Thyroid gland (tissue), 4 donors: ENCODE measurements at regions not wholly inside any gene's neighbourhood (a gene's known extent, or its start where the extent isn't known, plus 50 kb on each side); places are given as distances from the start of the nearest gene placed in this dataset.
"Not testable (repeated sequence)": the region's sequence is repeated elsewhere in the genome, so short reads cannot be mapped to it uniquely, and the experiment has no call there.

Experiments used
- DNase-seq, 2 donors: peaks; one replicate each; pipeline ENCODE4 v3.0.0-alpha.2; 2019
- H3K27ac ChIP-seq, 3 donors: fragments of 200-600 bp; sonication (generic); 1 replicate in 2 of 3; 2 replicates in 1 of 3; pipeline ENCODE4 v1.5.1; 2016 to 2019; ENCODE audit warnings: mild to moderate bottlenecking in 1 of 3, moderate library complexity in 1 of 3
- H3K27me3 ChIP-seq: fragments of 200-600 bp; sonication (generic); one replicate; pipeline ENCODE4 v1.5.1; 2019
- H3K36me3 ChIP-seq, 2 donors: fragments of 200-600 bp; sonication (generic); one replicate each; pipeline ENCODE4 v1.5.1; 2016 to 2019
- H3K4me1 ChIP-seq, 2 donors: fragments of 200-600 bp; sonication (generic); one replicate each; pipeline ENCODE4 v1.5.1; 2017 to 2019
- H3K4me3 ChIP-seq, 3 donors: fragments of 200-600 bp; sonication (generic); replicated peaks in 1 of 3; 1 replicate in 2 of 3; 2 replicates in 1 of 3; pipeline ENCODE4 v1.5.1; 2016; ENCODE audit warnings: mild to moderate bottlenecking in 1 of 3
- H3K9me3 ChIP-seq: fragments of 200-600 bp; sonication (generic); one replicate; pipeline ENCODE4 v1.5.1; 2017
- POLR2A ChIP-seq, 2 donors: fragments of 450-650 bp; IDR thresholded peaks; one replicate each; pipeline ENCODE4 v1.6.1; 2017; ENCODE audit warnings: antibody characterized with exemption in 2 of 2, mild to moderate bottlenecking in 2 of 2, moderate library complexity in 1 of 2
- WGBS, 2 donors: methylation state at CpG; one replicate each; pipeline ENCODE4 v1.1.5; 2017; 5-methylcytosine and 5-hydroxymethylcytosine counted together
- intact Hi-C: fragments of 100-400 bp; cut with DNase I; formaldehyde crosslinking; loops from one replicate; pipeline ENCODE4 v1.15.1; 2023
- TF ChIP-seq, protein P1 (sequence below), 6 experiments: fragments of 200-600 bp in 3 of 6; fragments of 450-650 bp in 3 of 6; sonication (generic) in 3 of 6; IDR thresholded peaks; one replicate each; pipeline ENCODE4 v1.5.1; 2016 to 2019; ENCODE audit warnings: antibody characterized with exemption in 6 of 6, mild to moderate bottlenecking in 2 of 6, inconsistent platforms in 1 of 6, moderate library complexity in 1 of 6

DNA sequence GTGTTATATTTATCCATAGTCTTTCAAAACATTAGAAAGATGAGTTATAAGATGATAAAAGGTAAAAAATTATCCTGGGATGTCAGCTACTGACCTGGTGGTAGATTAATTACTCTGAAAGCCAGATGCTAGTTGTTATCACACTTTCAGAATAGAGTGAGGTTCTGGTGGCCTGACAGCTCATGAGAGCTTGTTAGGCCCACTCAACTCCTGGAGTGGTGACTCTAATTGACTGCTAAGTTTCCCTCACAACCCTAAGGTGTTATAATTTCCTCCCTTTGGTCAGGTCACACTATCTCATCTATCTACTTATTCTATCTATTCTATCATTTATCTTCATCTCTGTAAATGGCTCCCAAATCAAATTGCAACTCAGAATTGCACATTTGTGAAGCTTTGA is 90.1 kb downstream of the ZNF648 start:
- Histone ChIP-seq H3K4me1 (no peaks in the 10 kb centered on the region), H3K36me3 (no peaks in the 10 kb centered on the region), H3K4me3 (no peak overlapping the region), H3K27me3 (no peaks in the 10 kb centered on the region), H3K9me3 (no peaks in the 10 kb centered on the region), H3K27ac (no peak overlapping the region)
- intact Hi-C loops: no loop called here
- no peak for DNase-seq
- TF ChIP-seq, protein P1, sequence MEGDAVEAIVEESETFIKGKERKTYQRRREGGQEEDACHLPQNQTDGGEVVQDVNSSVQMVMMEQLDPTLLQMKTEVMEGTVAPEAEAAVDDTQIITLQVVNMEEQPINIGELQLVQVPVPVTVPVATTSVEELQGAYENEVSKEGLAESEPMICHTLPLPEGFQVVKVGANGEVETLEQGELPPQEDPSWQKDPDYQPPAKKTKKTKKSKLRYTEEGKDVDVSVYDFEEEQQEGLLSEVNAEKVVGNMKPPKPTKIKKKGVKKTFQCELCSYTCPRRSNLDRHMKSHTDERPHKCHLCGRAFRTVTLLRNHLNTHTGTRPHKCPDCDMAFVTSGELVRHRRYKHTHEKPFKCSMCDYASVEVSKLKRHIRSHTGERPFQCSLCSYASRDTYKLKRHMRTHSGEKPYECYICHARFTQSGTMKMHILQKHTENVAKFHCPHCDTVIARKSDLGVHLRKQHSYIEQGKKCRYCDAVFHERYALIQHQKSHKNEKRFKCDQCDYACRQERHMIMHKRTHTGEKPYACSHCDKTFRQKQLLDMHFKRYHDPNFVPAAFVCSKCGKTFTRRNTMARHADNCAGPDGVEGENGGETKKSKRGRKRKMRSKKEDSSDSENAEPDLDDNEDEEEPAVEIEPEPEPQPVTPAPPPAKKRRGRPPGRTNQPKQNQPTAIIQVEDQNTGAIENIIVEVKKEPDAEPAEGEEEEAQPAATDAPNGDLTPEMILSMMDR (IDR thresholded peaks at IDR 0.05): no peak
- no peak for TF ChIP-seq POLR2A (IDR thresholded peaks at IDR 0.05)

DNA sequence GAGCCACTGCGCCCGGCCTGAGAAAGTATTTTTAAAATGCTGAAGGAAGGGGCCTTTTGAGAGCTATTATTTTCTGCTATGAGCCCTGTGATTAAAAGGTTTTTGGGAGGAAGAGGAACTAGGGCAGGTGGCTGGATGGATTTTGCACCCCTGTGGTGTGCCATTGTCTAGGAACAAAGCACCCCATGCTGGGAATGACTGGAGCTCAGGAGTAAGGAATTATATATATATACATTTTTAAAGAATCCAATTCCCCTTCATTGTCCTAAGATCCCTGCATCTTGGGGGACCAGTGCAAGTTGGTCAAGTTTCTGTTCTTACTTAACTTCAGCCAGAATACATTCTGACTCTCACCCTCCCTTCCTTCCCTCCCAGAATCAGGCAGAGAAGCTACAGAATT is 91.6 kb downstream of the ZNF648 start:
- H3K27ac ChIP-seq: no peak overlapping the region
- WGBS, 2 donors: 75 to 85% methylated on average over 2 of the region's 2 CpGs
- no peaks in the 10 kb centered on the region for H3K36me3 ChIP-seq
- no peaks in the 10 kb centered on the region for H3K27me3 ChIP-seq
- no peak overlapping the region for H3K4me3 ChIP-seq
- no peaks in the 10 kb centered on the region for H3K9me3 ChIP-seq
- intact Hi-C loops: no loop called here
- no peak for DNase-seq
- H3K4me1 ChIP-seq: no peaks in the 10 kb centered on the region
- TF ChIP-seq, protein P1 (IDR thresholded peaks at IDR 0.05): no peak
- TF ChIP-seq POLR2A (IDR thresholded peaks at IDR 0.05): no peak

DNA sequence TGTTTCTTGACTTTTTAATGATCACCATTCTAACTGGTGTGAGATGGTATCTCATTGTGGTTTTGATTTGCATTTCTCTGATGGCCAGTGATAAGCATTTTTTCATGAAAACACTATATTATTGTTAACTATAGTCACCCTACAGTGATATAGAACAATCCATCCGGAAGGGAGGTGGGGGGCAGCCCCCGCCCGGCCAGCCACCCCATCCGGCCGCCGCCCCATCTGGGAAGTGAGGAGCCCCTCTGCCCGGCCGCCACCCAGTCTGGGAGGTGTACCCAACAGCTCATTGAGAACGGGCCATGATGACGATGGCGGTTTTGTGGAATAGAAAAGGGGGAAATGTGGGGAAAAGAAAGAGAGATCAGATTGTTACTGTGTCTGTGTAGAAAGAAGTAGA is 106.8 kb downstream of the ZNF648 start:
- DNase-seq, H3K9me3 ChIP-seq, H3K27me3 ChIP-seq, H3K4me1 ChIP-seq, H3K4me3 ChIP-seq, H3K36me3 ChIP-seq, intact Hi-C loops, H3K27ac ChIP-seq: not testable (repeated sequence)
- 98% methylated on average over 11 of the region's 11 CpGs for whole genome bisulfite sequencing, 2 donors

DNA sequence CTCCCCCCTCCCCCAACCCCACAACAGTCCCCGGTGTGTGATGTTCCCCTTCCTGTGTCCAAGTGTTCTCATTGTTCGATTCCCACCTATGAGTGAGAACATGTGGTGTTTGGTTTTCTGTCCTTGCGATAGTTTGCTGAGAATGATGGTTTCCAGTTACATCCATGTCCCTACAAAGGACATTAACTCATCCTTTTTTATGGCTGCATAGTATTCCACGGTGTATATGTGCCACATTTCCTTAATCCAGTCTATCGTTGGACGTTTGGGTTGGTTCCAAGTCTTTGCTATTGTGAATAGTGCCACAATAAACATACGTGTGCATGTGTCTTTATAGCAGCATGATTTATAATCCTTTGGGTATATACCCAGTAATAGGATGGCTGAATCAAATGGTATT is 107.3 kb downstream of the ZNF648 start:
- H3K36me3 ChIP-seq, intact Hi-C loops, DNase-seq, H3K27me3 ChIP-seq, H3K4me1 ChIP-seq, H3K9me3 ChIP-seq, H3K4me3 ChIP-seq, H3K27ac ChIP-seq: not testable (repeated sequence)
- 93 to 95% methylated on average over 7 of the region's 7 CpGs for WGBS, 2 donors

DNA sequence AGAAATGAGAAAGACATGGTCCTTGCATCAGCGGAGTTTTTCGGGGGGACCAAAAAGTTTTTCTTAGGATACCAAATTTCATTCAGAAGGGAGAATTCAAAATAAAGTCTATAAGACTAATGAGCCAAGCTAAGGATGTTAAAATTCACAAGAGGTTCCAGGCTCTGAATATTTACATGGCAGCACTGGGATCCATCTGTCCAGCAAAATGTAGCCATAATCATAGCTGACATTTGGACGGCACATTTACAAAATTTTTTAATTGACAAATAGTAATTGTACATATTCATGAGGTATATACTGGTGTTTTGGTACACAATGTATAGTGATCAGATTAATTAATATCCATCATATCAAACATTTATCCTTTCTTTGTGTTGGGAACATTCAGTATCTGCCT is 107.9 kb downstream of the ZNF648 start:
- Histone ChIP-seq H3K36me3 (no peaks in the 10 kb centered on the region), H3K4me1 (no peaks in the 10 kb centered on the region), H3K27ac (no peak overlapping the region), H3K27me3 (no peaks in the 10 kb centered on the region), H3K4me3 (no peak overlapping the region), H3K9me3 (no peaks in the 10 kb centered on the region)
- 93 to 94% methylated on average over 3 of the region's 3 CpGs for WGBS, 2 donors
- intact Hi-C loops: no loop called here
- TF ChIP-seq, protein P1 (IDR thresholded peaks at IDR 0.05): no peak
- TF ChIP-seq POLR2A (IDR thresholded peaks at IDR 0.05): no peak
- no peak for DNase-seq

DNA sequence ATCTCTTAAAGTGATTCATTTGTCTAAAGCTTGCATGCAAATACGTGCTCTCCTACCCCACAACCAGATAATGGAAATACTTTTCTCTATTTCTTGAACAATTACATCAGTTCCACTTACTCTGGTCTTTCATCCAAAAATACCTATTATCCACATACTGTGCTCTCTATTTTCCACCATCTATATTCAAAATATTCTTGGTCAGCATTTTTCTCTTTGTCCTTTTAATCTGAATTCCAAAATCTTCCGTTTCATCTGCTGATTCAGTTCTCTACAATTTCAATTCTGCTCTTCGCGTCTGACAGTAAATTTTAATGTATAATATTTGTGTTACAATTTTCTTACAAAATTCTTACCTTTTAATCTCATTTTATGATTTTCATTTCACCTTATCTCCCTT is 110.3 kb downstream of the ZNF648 start:
- H3K4me3 ChIP-seq: no peak overlapping the region
- H3K9me3 ChIP-seq: no peaks in the 10 kb centered on the region
- no peaks in the 10 kb centered on the region for H3K4me1 ChIP-seq
- no peaks in the 10 kb centered on the region for H3K27me3 ChIP-seq
- no peaks in the 10 kb centered on the region for H3K36me3 ChIP-seq
- intact Hi-C loops: no loop called here
- TF ChIP-seq, protein P1 (IDR thresholded peaks at IDR 0.05): no peak
- no peak for TF ChIP-seq POLR2A (IDR thresholded peaks at IDR 0.05)
- DNase-seq: no peak
- 92 to 93% methylated on average over 4 of the region's 4 CpGs for WGBS, 2 donors
- H3K27ac ChIP-seq: no peak overlapping the region
